Upper lobe of left lung (tissue), 4 donors: ENCODE measurements at regions not wholly inside any gene's neighbourhood (a gene's known extent, or its start where the extent isn't known, plus 50 kb on each side); places are given as distances from the start of the nearest gene placed in this dataset.

Source experiments
- POLR2A ChIP-seq, 4 donors: fragments of 450-650 bp; IDR thresholded peaks; one replicate each; pipeline ENCODE4 v1.5.1; 2016 to 2017; ENCODE audit warnings: antibody characterized with exemption in 4 of 4, mild to moderate bottlenecking in 2 of 4
- POLR2AphosphoS5 ChIP-seq, 2 donors: sonication (generic); formaldehyde crosslinking; IDR thresholded peaks; one replicate each; pipeline ENCODE4 v1.5.1; 2017; ENCODE audit warnings: antibody characterized with exemption in 2 of 2
- TF ChIP-seq, protein P1 (sequence below), 6 experiments: fragments of 450-650 bp in 4 of 6; fragments of 200-600 bp in 2 of 6; sonication (generic) in 2 of 6; IDR thresholded peaks; one replicate each; pipeline ENCODE4 v1.5.1; 2016 to 2019; ENCODE audit warnings: antibody characterized with exemption in 6 of 6

DNA sequence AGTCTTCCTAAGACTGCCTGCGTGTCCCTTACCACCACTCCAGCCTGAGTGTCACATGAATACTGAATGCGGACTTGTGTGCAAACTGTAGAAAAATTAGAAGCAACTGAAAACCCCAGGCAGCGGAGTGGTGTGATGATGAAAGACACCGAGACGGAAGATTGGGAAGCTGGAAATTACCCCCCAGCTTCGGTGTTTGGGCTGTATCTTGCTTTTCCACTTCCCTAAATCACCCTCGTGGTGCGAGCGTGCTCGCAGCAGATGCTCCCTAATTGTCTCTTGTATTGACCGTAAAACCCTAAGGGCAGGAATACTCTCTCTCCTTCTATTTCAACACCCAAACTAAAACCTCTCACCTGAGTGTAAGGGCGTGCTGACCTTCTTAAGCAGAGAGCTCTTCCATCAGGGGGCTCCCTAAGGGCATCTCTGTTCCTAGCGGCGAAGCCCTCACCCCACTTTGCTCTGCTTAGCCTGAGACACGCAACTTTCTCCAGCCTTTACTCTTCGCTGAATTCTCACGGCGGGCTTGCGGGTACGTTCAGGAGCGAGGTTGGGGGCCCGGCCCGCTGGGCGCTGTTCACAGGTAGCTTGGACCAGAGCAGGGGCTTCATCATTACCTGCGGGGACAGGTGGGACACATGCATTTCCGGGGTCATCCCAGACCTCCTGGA lies 62.4 kb downstream of the CRYBB2 start:
- TF ChIP-seq, protein P1, sequence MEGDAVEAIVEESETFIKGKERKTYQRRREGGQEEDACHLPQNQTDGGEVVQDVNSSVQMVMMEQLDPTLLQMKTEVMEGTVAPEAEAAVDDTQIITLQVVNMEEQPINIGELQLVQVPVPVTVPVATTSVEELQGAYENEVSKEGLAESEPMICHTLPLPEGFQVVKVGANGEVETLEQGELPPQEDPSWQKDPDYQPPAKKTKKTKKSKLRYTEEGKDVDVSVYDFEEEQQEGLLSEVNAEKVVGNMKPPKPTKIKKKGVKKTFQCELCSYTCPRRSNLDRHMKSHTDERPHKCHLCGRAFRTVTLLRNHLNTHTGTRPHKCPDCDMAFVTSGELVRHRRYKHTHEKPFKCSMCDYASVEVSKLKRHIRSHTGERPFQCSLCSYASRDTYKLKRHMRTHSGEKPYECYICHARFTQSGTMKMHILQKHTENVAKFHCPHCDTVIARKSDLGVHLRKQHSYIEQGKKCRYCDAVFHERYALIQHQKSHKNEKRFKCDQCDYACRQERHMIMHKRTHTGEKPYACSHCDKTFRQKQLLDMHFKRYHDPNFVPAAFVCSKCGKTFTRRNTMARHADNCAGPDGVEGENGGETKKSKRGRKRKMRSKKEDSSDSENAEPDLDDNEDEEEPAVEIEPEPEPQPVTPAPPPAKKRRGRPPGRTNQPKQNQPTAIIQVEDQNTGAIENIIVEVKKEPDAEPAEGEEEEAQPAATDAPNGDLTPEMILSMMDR (IDR thresholded peaks at IDR 0.05) = no peak
- no peak for TF ChIP-seq POLR2AphosphoS5 (IDR thresholded peaks at IDR 0.05)
- no peak for TF ChIP-seq POLR2A (IDR thresholded peaks at IDR 0.05)
